HuH-7 (cell line): ENCODE measurements at regions not wholly inside any gene's neighbourhood (a gene's known extent, or its start where the extent isn't known, plus 50 kb on each side); places are given as distances from the start of the nearest gene placed in this dataset.
"Not testable (repeated sequence)": the region's sequence is repeated elsewhere in the genome, so short reads cannot be mapped to it uniquely, and the experiment has no call there.

Experiments
- DNase-seq: peaks from one replicate; pipeline ENCODE4 v3.0.0; 2011; ENCODE audit warnings: low spot score

GRCh38 chr5:135279328-135279727, 119.7 kb downstream of the MACROH2A1 start:
- no peak for DNase-seq

- DNase-seq: no peak
Measured at GRCh38 chr5:135276151-135276550, 122.9 kb downstream of the MACROH2A1 start.

- DNase-seq: no peak
Measured at GRCh38 chr5:135273212-135273611, 125.8 kb downstream of the MACROH2A1 start.

DNA sequence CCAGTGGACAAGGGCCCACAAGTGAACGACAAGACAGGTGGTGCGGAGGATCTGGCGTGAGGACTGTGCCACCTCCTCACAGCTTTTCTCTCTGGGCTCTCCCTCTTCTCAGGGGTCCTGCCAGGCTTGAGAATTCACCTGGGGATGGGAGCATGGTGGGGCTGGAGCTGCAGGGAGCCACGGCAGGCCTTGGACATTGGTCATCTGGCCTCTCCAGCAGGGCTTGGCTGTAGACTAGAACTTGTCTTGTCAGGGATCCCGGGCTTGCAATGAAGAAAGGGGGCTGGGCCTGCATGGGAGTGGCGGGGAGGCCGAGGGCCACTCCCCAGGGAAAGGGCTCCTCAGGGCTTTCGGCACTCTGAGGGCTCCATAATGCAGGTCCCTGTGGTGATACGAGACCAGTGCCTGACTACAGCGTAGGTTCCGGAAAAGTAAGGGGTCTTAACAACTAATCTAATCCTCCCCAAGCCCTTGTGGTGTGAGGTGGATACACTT, 126.7 kb downstream of the MACROH2A1 start:
- DNase-seq: no peak

DNA sequence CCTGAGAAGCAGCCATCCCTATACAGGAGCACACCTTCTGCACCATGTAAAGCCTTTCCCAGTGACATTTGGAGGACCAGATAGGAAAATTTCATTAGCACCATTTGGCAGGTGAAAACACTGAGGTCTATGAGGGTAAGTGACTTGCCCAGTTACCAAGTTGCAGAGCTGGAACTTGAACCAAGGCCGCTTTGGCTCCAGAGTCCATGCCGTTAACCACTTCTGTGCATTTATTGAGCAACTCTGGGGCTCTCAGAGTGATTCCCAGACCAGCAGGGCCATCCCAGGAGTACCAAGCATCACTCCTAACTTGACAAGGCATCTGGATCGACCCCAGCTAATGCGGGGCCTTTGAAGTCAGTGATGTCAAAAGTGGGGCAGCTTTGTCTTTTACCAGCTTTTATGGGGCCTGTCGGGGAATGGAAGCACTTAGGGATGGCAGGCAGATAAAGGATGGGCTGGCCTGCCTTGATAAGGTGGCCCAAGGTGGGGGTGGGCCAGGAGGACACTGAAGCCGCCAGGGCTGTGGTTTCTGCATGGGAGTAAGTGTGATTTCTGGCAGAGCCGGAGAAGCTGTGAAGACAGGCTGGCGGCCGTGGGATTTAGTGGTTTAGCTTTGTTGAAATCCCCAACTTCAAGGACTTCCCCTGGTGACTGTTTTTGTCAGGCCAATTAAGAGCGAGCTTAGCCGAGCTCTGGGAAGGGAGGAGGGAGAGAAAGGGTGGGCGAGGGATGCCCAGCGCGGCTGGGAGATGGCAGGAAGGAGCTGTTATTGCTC, 127.3 kb downstream of the MACROH2A1 start:
- no peak for DNase-seq

- DNase-seq: no peak
Measured at GRCh38 chr5:135269931-135270421, 129.1 kb downstream of the MACROH2A1 start.

GRCh38 chr5:135269199-135269598, 129.8 kb downstream of the MACROH2A1 start:
- DNase-seq: no peak

GRCh38 chr5:135266975-135267374, 132.1 kb downstream of the MACROH2A1 start:
- DNase-seq: no peak

GRCh38 chr5:135266303-135266635, 132.8 kb downstream of the MACROH2A1 start:
- DNase-seq: no peak

DNA sequence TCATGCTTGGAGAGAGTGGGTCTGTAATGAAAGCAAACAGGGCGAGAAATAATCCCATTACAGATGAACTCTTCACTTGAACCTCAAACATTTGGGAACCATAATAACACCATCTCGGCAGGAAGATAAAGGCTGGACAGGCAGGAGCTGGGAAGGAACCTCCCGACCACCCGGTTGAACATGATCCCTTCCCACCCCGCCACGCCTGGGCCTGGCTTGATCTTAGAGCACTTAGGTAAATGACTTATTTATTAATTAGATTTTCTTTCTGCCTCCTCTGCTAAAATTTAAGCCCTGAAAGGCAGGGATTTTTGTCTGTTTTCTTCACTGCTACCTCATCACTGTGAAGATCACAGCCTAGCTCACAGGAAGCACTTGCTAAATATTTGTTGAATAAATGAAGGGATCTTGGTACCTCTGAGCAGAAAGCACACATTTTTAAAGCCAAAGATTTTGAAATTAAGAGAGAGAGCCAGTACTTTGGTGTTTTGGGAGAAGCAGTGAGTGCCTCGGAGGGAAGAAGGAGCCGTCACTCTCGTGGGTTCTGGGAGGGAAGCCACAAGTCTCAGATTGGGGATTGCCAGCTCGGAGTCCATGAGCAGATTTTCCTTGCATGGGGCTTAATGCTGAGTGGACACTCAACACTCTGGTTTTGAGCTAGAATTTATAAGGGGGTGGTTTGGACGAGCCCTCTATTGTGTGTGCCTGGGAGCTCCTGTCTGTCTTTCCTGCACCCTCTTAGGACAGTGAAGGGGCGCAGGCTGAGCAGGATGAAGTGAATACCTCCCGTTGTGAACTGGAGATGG, 133.3 kb downstream of the MACROH2A1 start:
- no peak for DNase-seq

GRCh38 chr5:135264451-135265440, 134.3 kb downstream of the MACROH2A1 start:
- DNase-seq: no peak

GRCh38 chr5:135263022-135263668, 135.9 kb downstream of the MACROH2A1 start:
- no peak for DNase-seq

- no peak for DNase-seq
Measured at GRCh38 chr5:135262364-135262763, 136.7 kb downstream of the MACROH2A1 start.

- not testable (repeated sequence) for DNase-seq
Measured at GRCh38 chr5:135260108-135260507, 138.9 kb downstream of the MACROH2A1 start.

DNA sequence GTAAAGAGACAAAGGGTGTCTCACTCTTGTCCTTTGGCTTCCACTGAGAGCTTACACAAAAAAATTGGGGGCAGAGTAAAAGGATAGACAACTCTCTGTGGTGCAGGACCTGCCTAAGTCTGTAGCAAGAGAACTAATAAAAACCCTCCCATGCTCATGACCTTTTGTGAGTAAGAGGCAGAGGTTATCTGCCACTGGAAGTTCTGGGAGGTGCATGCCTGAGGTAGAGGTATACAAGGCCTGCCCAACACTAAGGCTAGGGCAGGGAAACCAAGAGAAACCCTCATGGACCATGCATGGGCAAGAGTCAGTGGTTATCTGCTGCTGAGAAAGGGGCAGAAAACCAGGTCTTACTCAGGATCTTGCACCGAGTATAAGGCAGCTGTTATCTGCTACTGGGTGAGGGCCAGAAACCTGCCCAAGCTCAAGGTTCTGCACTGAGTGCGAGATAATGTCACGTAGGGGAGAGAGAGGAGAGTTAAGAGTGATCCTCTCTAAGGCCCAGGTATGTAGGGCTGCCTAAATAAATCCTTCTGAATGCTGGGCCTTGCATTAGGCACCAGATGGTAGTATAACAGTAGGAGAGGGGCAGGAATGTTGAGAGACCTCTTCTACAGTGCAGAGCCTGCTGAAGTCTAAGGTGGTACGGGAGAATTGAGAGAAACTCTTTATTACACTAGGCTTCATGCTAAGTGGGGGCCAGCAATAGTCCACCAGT, 143.4 kb downstream of the MACROH2A1 start:
- no peak for DNase-seq

- DNase-seq: no peak
Measured at GRCh38 chr5:135254183-135254582, 144.8 kb downstream of the MACROH2A1 start.

- no peak for DNase-seq
Measured at GRCh38 chr5:135253601-135254178, 145.3 kb downstream of the MACROH2A1 start.

DNA sequence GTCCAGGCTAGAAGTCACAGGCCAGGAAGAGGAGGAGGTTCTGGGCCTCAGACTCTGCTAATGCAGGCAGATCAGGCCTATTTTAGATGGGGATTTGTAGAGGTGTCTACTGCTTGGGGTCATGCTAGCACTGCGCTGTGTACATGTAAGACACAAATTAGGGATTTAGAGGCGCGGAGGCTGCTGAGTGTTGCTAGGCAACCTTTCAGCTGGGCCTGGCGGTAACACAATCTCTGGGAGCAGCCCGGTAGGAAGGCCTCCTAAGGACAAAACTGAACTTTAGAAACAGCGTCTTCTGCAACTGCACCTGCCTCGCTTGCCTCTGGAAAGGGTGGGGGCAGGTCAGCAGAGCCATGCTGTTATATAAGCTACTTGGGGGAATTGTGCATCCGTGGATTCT, 147.9 kb downstream of the MACROH2A1 start:
- no peak for DNase-seq

- DNase-seq: no peak
Measured at GRCh38 chr5:135250671-135251070, 148.4 kb downstream of the MACROH2A1 start.

GRCh38 chr5:135249658-135250057, 149.4 kb downstream of the MACROH2A1 start:
- DNase-seq: no peak
